VCaP (cell line): ENCODE measurements at regions not wholly inside any gene's neighbourhood (a gene's known extent, or its start where the extent isn't known, plus 50 kb on each side); places are given as distances from the start of the nearest gene placed in this dataset.

Source experiments
- H3K27ac ChIP-seq: fragments of 450-650 bp; 2 replicates; pipeline ENCODE4 v1.5.1; 2017
- CTCF ChIP-seq: fragments of 450-650 bp; conservative IDR thresholded peaks from 2 replicates; pipeline ENCODE4 v1.5.1; 2017; ENCODE audit warnings: mild to moderate bottlenecking, moderate library complexity

DNA sequence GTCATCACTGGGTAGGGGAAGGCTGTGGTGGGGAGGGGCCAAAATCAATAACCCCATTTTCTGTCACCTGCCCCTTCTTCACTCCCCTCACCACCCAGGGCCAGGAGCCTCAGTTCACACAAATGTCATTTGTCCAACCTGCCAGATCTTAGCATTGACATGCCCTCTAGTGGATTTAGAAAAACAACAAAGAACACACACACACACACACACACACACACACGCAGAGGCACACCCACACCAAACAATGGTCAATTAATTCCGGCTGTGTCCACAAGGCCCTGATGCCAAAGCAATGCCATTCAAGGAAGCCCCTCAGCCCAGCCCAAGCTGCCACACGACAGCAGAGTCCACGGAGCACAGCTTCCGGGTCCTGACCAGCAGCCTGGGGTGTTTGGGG is 68.4 kb downstream of the NOG start:
- TF ChIP-seq CTCF: peak; percentile 41; the same call in 1 of the 2 replicates
- no peak overlapping the region for H3K27ac ChIP-seq

DNA sequence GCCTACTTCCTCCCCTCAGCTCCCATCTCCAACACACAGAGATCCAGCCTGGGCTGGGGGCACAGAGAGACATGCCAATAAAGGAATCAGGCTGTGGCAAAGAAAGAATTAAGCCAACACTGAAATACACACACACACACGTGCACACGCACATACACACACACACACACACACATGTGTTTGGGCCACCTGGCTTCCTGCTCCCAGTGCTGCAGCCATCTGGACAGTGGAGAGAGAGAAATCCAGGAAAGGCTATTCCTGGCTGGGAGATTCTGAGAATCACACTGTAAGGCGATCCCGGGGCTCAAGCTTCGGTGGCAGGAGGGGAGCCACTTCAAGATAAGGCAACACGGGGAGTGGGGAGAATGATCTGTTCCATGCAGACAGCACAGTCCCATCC is 72.4 kb downstream of the NOG start:
- TF ChIP-seq CTCF: no peak

DNA sequence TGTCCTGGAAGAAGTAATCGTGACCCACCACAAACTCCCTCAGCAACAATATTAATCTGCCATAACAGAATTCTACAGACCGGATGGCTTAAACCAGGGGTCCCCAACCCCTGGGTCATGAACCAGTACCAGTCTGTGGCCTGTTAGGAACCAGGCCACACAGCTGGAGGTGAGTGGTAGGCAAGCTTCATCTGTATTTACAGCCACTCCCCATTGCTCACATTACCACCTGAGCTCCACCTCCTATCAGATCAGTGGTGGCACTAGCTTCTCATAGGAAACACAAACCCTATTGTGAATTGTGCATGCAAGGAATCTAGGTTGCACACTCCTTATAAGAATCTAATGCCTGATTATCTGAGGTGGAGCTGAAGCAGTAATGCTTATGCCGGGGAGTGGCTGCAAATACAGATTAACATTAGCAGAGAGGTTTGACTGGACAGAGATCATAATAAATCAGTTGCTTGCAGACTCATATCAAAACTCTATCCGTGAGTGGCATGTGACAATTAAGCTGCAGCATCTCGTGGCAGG is 74.5 kb downstream of the NOG start:
- H3K27ac ChIP-seq: no peak overlapping the region
- TF ChIP-seq CTCF: no peak

More for the DNA sequence above, 72.4 kb downstream of the NOG start:
- no peak overlapping the region for H3K27ac ChIP-seq

GRCh38 chr17:56672195-56672594 is 78.7 kb downstream of the NOG start:
- no peak overlapping the region for H3K27ac ChIP-seq
- no peak for TF ChIP-seq CTCF

DNA sequence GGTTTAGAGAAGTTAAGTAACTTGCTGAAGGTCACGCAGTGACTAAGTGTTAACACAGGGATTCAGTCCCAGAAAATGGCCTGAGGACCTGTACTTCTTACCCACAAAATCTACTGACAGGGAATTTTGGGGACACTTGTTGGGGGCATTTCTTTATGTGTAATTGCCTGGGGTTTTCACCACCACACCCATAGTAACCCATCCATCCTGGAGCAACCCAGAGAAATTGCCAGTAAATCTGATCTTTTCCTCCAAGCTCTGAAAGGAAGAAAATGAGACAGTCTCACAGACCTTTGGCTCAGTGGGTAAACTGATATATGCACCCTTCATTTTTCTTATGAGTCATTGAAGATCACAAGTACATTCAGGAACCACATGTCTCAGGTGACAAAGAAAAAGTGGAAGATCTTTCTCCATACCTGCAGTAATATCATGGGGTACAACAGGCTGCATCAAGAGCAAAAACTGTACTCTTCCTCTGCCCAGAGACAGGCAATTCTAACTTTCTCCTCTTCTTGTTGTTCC is 81.0 kb downstream of the NOG start:
- H3K27ac ChIP-seq: no peak overlapping the region
- TF ChIP-seq CTCF: no peak

GRCh38 chr17:56675876-56676660 is 82.6 kb downstream of the NOG start:
- H3K27ac ChIP-seq: no peak overlapping the region
- TF ChIP-seq CTCF: no peak

DNA sequence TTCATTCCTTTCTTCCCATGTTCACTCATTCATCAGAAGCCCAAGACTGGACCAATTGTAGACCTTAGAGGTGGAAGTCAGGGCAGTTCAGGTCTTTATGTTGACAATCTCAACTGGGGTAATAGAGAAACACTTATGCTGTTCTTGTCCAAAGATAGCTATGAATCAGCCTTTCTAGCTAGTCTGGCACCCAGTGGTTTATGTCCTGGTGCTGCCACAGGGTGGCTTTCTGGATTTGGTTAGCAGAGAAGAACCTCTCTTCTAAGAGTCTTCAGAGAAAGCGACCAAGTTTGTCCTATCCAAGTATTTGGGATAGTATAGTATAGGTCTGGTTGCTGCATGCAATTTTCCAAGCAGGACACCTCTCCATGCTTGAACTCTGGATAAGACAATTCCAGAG is 83.3 kb downstream of the NOG start:
- TF ChIP-seq CTCF: no peak
- no peak overlapping the region for H3K27ac ChIP-seq
